ENCODE measurements at regions not wholly inside any gene's neighbourhood (a gene's known extent, or its start where the extent isn't known, plus 50 kb on each side); places are given as distances from the start of the nearest gene placed in this dataset.

- intact Hi-C loops (cut with micrococcal nuclease), result loop anchor here (5.0 kb wide), 1 partner anchor 1823 kb away; no protein-coding TSS in a partner anchor
Measured at GRCh38 chr15:35320158-35320780, 225.7 kb downstream of the DPH6 start.

- intact Hi-C loops (cut with micrococcal nuclease), result no loop called here
Measured at GRCh38 chr15:35319354-35319753, 226.6 kb downstream of the DPH6 start.

GRCh38 chr15:35317217-35317616 is 228.7 kb downstream of the DPH6 start:
- intact Hi-C loops (cut with micrococcal nuclease), result no loop called here

DNA sequence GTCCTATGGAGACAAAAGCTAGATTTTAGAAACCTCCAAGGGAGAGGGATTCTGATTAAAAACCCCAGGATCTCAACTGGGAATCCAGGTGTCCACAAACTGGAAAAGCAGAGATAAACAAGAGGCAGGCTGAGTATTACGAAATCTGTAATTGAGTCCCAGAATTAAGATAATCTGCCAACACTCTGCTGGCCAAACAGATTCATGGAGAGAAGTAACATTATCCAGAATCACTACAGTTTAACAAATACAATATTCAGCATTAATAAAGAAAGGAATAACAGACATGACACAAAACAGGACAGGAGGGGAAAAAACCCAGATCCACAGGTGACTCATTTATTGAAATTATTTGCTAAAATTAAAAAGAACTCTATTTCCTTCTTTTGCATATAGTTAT is 227.2 kb upstream of the NANOGP8 start:
- intact Hi-C loops (cut with micrococcal nuclease), result no loop called here

DNA sequence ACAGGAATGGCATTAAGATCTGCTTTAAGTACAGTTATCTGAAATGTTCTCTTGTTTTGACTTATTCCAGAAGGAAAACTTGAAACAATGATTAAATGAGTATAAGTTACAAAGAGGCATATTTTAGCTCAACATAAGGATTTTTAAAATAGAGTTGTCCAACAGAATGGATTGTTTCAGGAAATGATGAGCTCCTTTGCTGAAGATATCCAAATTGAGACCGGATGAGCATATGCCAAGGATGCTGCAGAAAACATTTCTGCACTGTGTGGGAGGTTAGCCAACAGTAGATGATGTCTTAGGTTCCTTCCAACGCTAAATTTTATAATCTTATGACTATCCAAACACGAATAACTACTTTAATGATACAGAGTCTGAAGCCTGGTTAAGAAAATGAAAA is 226.5 kb upstream of the NANOGP8 start:
- intact Hi-C loops (cut with micrococcal nuclease), result no loop called here

DNA sequence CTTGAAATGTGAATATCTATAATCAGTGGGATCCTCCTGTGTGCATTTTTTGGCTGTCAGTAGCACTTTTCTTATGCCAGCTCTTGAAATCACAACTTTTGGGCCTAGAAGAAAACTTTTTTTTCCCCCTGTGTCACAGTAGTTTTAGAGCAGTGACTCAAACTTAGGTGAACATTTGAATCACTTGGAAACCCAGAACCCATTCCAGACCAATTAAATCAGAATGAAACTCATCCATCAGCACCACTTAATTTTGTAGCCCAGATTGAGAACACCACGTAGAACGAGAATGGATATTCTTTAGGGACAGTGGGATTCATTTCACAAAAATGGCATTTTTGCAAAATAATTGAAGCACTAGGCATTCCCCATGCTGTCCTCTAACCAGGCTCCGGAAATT is 224.8 kb upstream of the NANOGP8 start:
- intact Hi-C loops (cut with micrococcal nuclease), result no loop called here

GRCh38 chr15:35308802-35309201 is 223.7 kb upstream of the NANOGP8 start:
- intact Hi-C loops (cut with micrococcal nuclease), result no loop called here

GRCh38 chr15:35307676-35308075 is 222.6 kb upstream of the NANOGP8 start:
- intact Hi-C loops (cut with micrococcal nuclease), result no loop called here

DNA sequence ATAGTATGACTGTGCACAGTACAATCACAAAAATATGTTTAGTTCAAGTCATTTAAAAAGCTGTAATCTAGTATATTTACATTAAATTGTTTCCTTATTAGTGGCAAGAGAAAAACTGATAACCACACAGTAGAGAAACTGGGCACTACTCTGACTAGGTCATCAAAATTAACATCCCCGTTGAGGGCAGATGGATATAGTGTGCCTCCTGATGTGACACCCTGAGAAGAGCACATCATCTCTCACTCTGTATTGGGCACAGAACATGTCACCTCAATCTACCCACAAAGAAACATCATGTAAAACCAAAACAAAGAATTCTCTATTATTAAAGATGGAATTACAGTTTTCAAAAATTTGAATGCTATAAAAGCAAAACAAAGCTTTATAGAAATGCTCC is 221.9 kb upstream of the NANOGP8 start:
- intact Hi-C loops (cut with micrococcal nuclease), result no loop called here

DNA sequence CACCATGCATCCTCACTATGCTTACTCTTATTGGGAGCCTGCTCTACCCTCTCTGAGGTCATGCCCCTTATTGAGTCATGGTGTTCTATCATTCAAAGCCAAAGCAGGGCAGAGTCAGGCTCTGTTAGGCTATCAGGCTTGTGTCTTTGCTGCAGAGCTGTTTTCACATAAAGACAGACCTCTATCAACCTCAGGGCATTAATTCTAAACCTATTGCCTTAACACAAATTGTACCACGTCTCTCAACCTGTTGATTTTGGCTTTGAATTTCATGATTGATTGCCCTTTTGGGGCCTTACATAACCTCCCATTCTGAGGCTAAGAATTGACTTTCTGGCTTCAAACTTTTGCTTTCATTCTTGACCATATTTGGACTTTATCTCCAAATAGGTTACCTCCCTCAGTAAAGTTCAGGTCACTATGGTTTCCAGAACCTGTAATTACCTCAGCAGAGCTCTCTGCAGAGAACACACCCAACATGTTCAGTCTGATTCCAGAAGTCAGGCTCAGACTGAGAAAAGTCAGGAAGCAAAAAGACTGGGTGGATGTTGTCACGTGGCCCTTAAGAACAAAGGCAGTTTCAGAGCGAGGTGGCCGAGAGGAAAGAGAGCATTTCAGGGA is 221.4 kb upstream of the NANOGP8 start:
- intact Hi-C loops (cut with micrococcal nuclease), result no loop called here

GRCh38 chr15:35305946-35306345 is 220.9 kb upstream of the NANOGP8 start:
- intact Hi-C loops (cut with micrococcal nuclease), result no loop called here

DNA sequence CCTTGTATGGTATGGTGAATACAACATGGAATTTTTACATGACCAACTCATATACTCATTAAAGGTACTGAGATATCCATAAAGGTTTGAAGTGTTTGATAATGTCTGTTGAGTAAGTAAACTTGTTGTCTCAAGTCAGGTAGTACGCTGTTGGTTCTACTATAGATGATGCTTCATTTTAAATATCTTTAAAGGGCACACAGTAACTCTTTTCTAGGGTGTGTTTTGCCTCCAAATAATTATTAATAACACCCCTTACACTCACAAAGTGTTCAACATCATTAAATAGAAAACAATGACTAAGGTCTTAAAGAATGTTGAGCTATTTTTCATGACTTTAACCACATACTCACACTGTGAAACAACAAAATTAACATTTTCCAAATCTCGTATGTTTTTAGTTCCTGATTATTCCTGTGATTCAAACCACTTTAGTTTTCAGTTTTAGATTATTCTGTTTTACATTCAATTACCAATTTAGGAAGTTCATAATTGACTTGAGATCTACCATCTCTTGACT is 220.0 kb upstream of the NANOGP8 start:
- intact Hi-C loops (cut with micrococcal nuclease), result no loop called here

DNA sequence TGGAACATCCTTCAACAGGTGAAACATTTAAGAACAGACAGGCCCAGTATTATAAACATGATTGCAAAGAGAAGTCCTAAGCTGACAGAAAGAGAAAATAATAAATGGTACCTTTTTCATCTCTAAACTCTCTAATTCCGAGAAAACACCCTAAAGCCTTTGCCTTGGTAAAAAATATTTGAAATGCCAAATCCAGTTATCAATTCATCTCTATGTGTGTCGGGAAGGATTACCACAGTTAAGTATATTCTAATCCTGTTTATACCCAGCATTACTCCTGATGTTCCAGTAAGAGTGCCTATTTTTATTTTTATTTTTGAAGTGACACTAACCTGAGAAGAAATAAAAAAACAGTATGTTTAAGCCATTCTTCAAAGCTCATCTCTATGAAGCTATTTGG is 219.3 kb upstream of the NANOGP8 start:
- intact Hi-C loops (cut with micrococcal nuclease), result no loop called here

DNA sequence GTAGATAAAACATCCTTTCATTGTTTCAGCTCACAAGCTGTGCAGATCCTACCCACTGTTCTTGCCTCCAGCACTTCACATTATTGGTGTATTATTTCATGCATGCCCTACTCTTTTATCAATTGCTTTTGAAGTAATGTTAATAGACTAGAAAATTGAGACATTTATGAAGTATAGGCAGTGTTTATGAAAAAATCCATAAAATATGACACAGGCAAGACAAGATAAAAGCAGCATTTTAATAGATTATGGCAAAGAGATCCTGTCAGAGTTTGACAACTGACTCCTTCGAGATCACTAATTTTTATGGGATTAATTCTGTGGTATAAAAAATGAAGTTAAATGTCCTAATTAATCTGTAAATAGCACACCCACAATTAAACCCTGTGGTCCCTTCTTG is 217.2 kb upstream of the NANOGP8 start:
- intact Hi-C loops (cut with micrococcal nuclease), result no loop called here

GRCh38 chr15:35301088-35301487 is 216.0 kb upstream of the NANOGP8 start:
- intact Hi-C loops (cut with micrococcal nuclease), result no loop called here

DNA sequence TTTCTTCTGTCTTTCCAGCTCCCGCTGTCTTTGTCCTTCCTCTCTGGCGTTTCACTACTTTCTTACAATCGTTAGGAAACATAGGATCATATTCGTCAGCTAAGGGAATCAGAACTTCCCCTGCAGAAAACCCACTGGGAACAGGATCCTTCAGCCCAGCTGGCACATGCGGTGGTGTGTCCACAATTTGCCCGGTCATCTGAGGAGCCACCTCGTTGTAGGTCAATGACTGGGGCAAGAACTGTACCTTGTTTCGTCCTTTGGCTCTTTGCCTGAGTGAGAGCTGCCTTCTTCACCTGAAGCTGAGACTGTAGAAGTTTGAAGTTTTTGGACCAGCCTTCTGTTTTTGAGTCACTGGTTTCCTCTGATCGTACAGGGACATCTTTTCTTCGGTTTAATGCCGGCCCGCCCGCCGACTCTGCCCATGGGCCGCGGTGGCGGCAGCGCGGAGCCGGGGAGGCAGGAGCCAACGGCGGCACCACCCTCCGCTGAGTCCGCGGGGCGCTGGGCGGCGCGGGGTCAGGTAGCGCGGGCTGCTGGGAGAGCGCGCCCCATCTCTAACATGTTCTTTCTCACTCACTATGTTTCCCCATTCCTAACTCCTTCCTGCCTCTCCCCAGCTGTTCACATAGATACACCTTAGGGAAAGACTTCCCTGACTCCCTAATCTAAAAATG is 214.1 kb upstream of the NANOGP8 start:
- intact Hi-C loops (cut with micrococcal nuclease), result no loop called here

GRCh38 chr15:35298509-35298908 is 213.4 kb upstream of the NANOGP8 start:
- intact Hi-C loops (cut with micrococcal nuclease), result no loop called here

DNA sequence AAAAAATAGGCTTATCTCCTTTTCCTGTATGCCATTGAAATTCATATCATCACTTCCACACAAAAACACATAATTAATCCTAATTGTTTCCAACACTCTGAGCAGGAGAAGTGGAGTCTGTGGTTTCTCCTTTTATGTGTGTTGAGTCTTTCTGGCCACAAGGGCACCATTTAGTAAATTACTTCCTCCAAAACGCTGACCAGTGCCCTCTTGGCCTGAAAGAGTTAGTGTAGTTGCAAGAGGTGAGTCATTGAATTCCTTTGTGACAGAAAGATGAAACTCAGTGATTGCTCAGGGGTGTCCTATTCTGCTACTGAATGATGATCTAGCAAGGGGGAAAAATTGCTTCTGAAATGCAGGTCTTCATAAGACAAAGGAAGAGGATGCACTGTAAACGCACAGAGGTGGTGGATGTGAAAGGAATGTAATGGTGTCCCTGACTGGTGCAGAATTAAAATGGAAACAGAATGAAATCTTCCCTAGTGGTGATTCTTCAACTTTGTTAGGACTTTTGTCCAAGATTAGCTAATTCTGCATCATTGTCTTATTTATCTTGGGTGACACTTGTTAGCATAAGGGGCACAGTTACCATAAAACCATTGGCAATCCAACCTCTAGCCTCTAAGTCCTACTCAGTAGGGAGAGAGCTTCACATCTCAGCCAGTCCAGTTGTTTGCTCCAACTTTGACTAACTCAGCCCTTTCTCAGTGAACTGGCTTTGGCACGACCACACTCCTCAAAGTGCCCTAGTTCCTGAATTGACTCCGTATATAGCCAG is 208.4 kb upstream of the NANOGP8 start:
- intact Hi-C loops (cut with micrococcal nuclease), result no loop called here

- intact Hi-C loops (cut with micrococcal nuclease), result no loop called here
Measured at GRCh38 chr15:35290301-35290721, 205.2 kb upstream of the NANOGP8 start.

- intact Hi-C loops (cut with micrococcal nuclease), result loop anchor here (2.0 kb wide), 1 partner anchor 156 kb away; no protein-coding TSS in a partner anchor
Measured at GRCh38 chr15:35289024-35289617, 204.0 kb upstream of the NANOGP8 start.

- intact Hi-C loops (cut with micrococcal nuclease), result loop anchor here (2.0 kb wide), 1 partner anchor 156 kb away; no protein-coding TSS in a partner anchor
Measured at GRCh38 chr15:35288580-35288979, 203.5 kb upstream of the NANOGP8 start.
